ENCODE measurements at regions not wholly inside any gene's neighbourhood (a gene's known extent, or its start where the extent isn't known, plus 50 kb on each side); places are given as distances from the start of the nearest gene placed in this dataset.

GRCh38 chr18:60663060-60663989 lies 290.8 kb upstream of the MC4R start:
- intact Hi-C loops (cut with micrococcal nuclease), result no loop called here
- no peak overlapping the region for H3K27ac Mint-ChIP-seq
- no peaks in the 10 kb centered on the region for H3K27me3 Mint-ChIP-seq (ENCODE audit: low read depth in 2 of 2)
- no peak overlapping the region for H3K4me3 ChIP-seq (ENCODE audit: low read length)
- H3K4me1 Mint-ChIP-seq, result no peaks in the 10 kb centered on the region
- no peaks in the 10 kb centered on the region for H3K36me3 Mint-ChIP-seq
- no peaks in the 10 kb centered on the region for H3K36me3 ChIP-seq (ENCODE audit: control insufficient read depth, insufficient read depth, low read length)
- peaks cover 0 to 7% of the 10 kb centered on the region in 2 donors for H3K9me3 Mint-ChIP-seq
- H3K4me3 Mint-ChIP-seq, result no peak overlapping the region
- DNase-seq, result no peak
- 95% methylated on average over 38 of the region's 38 CpGs for whole genome bisulfite sequencing (ENCODE audit: insufficient coverage)
- no peak for ATAC-seq
- no peak for TF ChIP-seq CTCF (IDR thresholded peaks at IDR 0.05)
- no peaks in the 10 kb centered on the region for H3K9me3 ChIP-seq (ENCODE audit: control insufficient read depth, insufficient read depth, low read length)
- H3K27me3 ChIP-seq (ENCODE audit: control insufficient read depth, insufficient read depth, low read length), result no peaks in the 10 kb centered on the region
- H3K4me1 ChIP-seq (ENCODE audit: control insufficient read depth, insufficient read depth, low read length), result no peaks in the 10 kb centered on the region
- no peak overlapping the region for H3K27ac ChIP-seq (ENCODE audit: low read length)

GRCh38 chr18:60664736-60665135 lies 292.2 kb upstream of the MC4R start:
- no peak for TF ChIP-seq CTCF (IDR thresholded peaks at IDR 0.05)
- Histone ChIP-seq H3K27ac (ENCODE audit: low read length) (no peak overlapping the region), H3K4me3 (ENCODE audit: low read length) (no peak overlapping the region), H3K36me3 (ENCODE audit: control insufficient read depth, insufficient read depth, low read length) (no peaks in the 10 kb centered on the region), H3K4me1 (ENCODE audit: control insufficient read depth, insufficient read depth, low read length) (no peaks in the 10 kb centered on the region), H3K27me3 (ENCODE audit: control insufficient read depth, insufficient read depth, low read length) (no peaks in the 10 kb centered on the region), H3K9me3 (ENCODE audit: control insufficient read depth, insufficient read depth, low read length) (no peaks in the 10 kb centered on the region)
- DNase-seq (no peak), ATAC-seq (no peak)
- H3K36me3 Mint-ChIP-seq, result no peaks in the 10 kb centered on the region
- intact Hi-C loops (cut with micrococcal nuclease), result no loop called here
- peaks cover 0 to 4% of the 10 kb centered on the region in 2 donors for H3K9me3 Mint-ChIP-seq
- no peaks in the 10 kb centered on the region for H3K4me1 Mint-ChIP-seq
- H3K27me3 Mint-ChIP-seq (ENCODE audit: low read depth in 2 of 2), result no peaks in the 10 kb centered on the region
- no peak overlapping the region for H3K27ac Mint-ChIP-seq
- 97% methylated on average over 4 of the region's 4 CpGs for WGBS (ENCODE audit: insufficient coverage)
- H3K4me3 Mint-ChIP-seq, result no peak overlapping the region

GRCh38 chr18:60667016-60667415 lies 294.4 kb upstream of the MC4R start:
- Histone ChIP-seq H3K4me3 (ENCODE audit: low read length) (no peak overlapping the region), H3K4me1 (ENCODE audit: control insufficient read depth, insufficient read depth, low read length) (no peaks in the 10 kb centered on the region), H3K27ac (ENCODE audit: low read length) (no peak overlapping the region), H3K9me3 (ENCODE audit: control insufficient read depth, insufficient read depth, low read length) (no peaks in the 10 kb centered on the region), H3K36me3 (ENCODE audit: control insufficient read depth, insufficient read depth, low read length) (no peaks in the 10 kb centered on the region), H3K27me3 (ENCODE audit: control insufficient read depth, insufficient read depth, low read length) (no peaks in the 10 kb centered on the region)
- intact Hi-C loops (cut with micrococcal nuclease), result no loop called here
- TF ChIP-seq CTCF (IDR thresholded peaks at IDR 0.05), result no peak
- Mint-ChIP-seq H3K27ac (no peak overlapping the region), H3K9me3 (peaks cover 0 to 3% of the 10 kb centered on the region in 2 donors), H3K4me1 (no peaks in the 10 kb centered on the region), H3K27me3 (ENCODE audit: low read depth in 2 of 2) (no peaks in the 10 kb centered on the region), H3K4me3 (no peak overlapping the region), H3K36me3 (no peaks in the 10 kb centered on the region)
- 100% methylated on average over 1 of the region's 1 CpG for WGBS (ENCODE audit: insufficient coverage)
- ATAC-seq (no peak), DNase-seq (no peak)
